ENCODE measurements at regions not wholly inside any gene's neighbourhood (a gene's known extent, or its start where the extent isn't known, plus 50 kb on each side); places are given as distances from the start of the nearest gene placed in this dataset.

- Histone ChIP-seq H3K4me1 (replicated peaks in 1 of 2) (no peaks in the 10 kb centered on the region), H3K27me3 (no peaks in the 10 kb centered on the region), H3K9me3 (replicated peaks in 1 of 3) (no peaks in the 10 kb centered on the region), H3K4me3 (no peak overlapping the region), H3K27ac (no peak overlapping the region), H3K36me3 (replicated peaks in 1 of 2) (no peaks in the 10 kb centered on the region)
- 80 to 95% (median 82%) methylated on average over 1 of the region's 1 CpG for WGBS, 4 donors
- DNase-seq, result no peak
- intact Hi-C loops (cut with DNase I), result no loop called here
- no peak for TF ChIP-seq CTCF (IDR thresholded peaks at IDR 0.05)
- no peak for TF ChIP-seq POLR2A (IDR thresholded peaks at IDR 0.05)
Measured at GRCh38 chr5:145090115-145090514, 745.0 kb downstream of the PRELID2 start.

GRCh38 chr5:145084834-145085233 is 750.3 kb downstream of the PRELID2 start:
- no peak overlapping the region for H3K4me3 ChIP-seq
- H3K27ac ChIP-seq, result no peak overlapping the region
- DNase-seq, result no peak
- H3K4me1 ChIP-seq (replicated peaks in 1 of 2), result no peaks in the 10 kb centered on the region
- H3K36me3 ChIP-seq (replicated peaks in 1 of 2), result no peaks in the 10 kb centered on the region
- 72 to 76% (median 74%) methylated on average over 2 of the region's 2 CpGs for WGBS, 4 donors
- no peaks in the 10 kb centered on the region for H3K27me3 ChIP-seq
- H3K9me3 ChIP-seq (replicated peaks in 1 of 3), result no peaks in the 10 kb centered on the region
- TF ChIP-seq POLR2A (IDR thresholded peaks at IDR 0.05), result no peak
- no peak for TF ChIP-seq CTCF (IDR thresholded peaks at IDR 0.05)
- intact Hi-C loops (cut with DNase I), result no loop called here

- H3K36me3 ChIP-seq (replicated peaks in 1 of 2), result no peaks in the 10 kb centered on the region
- intact Hi-C loops (cut with DNase I), result no loop called here
- DNase-seq, result no peak
- no peaks in the 10 kb centered on the region for H3K27me3 ChIP-seq
- no peak overlapping the region for H3K27ac ChIP-seq
- TF ChIP-seq CTCF (IDR thresholded peaks at IDR 0.05), result no peak
- no peak for TF ChIP-seq POLR2A (IDR thresholded peaks at IDR 0.05)
- no peaks in the 10 kb centered on the region for H3K4me1 ChIP-seq (replicated peaks in 1 of 2)
- 77 to 80% (median 78%) methylated on average over 5 to 6 of the region's 6 CpGs for WGBS, 4 donors
- H3K9me3 ChIP-seq (replicated peaks in 1 of 3), result no peaks in the 10 kb centered on the region
- H3K4me3 ChIP-seq, result no peak overlapping the region
Measured at GRCh38 chr5:145077028-145077427, 758.1 kb downstream of the PRELID2 start.

GRCh38 chr5:145076040-145076439 is 759.1 kb downstream of the PRELID2 start:
- DNase-seq, result no peak
- TF ChIP-seq POLR2A (IDR thresholded peaks at IDR 0.05), result no peak
- no peak for TF ChIP-seq CTCF (IDR thresholded peaks at IDR 0.05)
- no peaks in the 10 kb centered on the region for H3K27me3 ChIP-seq
- H3K36me3 ChIP-seq (replicated peaks in 1 of 2), result no peaks in the 10 kb centered on the region
- H3K9me3 ChIP-seq (replicated peaks in 1 of 3), result no peaks in the 10 kb centered on the region
- intact Hi-C loops (cut with DNase I), result no loop called here
- no peaks in the 10 kb centered on the region for H3K4me1 ChIP-seq (replicated peaks in 1 of 2)
- H3K27ac ChIP-seq, result no peak overlapping the region
- H3K4me3 ChIP-seq, result no peak overlapping the region
